ENCODE measurements at regions not wholly inside any gene's neighbourhood (a gene's known extent, or its start where the extent isn't known, plus 50 kb on each side); places are given as distances from the start of the nearest gene placed in this dataset.
A peak's percentile ranks its signal among the peaks of the same experiment; 100 is the strongest.
"Not testable (repeated sequence)": the region's sequence is repeated elsewhere in the genome, so short reads cannot be mapped to it uniquely, and the experiment has no call there.

DNA sequence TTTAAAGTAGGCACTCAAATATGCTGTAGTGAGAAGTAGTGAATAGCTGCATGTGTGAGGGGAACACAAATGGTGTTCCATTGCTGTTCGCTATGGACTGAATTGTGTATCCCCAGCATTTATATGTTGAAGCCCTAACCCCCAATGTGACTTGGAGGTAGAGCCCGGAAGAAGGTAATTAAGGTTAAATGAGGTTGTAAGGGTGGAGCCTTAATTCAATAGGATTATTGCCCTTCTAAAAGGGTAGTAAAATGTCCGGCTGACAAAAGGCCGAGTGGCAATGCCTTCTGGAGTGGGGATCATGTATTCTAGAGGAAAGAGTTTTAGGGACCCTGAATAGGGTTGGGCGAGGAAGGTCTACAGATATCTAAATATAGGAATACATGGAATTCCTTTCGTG, 168.9 kb upstream of the NUDT10 start:
- Histone ChIP-seq H3K4me1 (replicated peaks) (no peaks in the 10 kb centered on the region), H3K9me3 (no peaks in the 10 kb centered on the region), H3K27me3 (replicated peaks; ENCODE audit: insufficient read depth) (no peaks in the 10 kb centered on the region), H3K27ac (no peak overlapping the region), H3K4me3 (no peak overlapping the region), H3K36me3 (no peaks in the 10 kb centered on the region)
- WGBS = 80% methylated on average over 6 of the region's 6 CpGs
- intact Hi-C loops (cut with DNase I) = no loop called here
- DNase-seq (ENCODE audit: low spot score) = no peak
- no peak for TF ChIP-seq POLR2AphosphoS5 (IDR thresholded peaks at IDR 0.05)
- TF ChIP-seq POLR2A (IDR thresholded peaks at IDR 0.05) = no peak
- TF ChIP-seq, protein P1, sequence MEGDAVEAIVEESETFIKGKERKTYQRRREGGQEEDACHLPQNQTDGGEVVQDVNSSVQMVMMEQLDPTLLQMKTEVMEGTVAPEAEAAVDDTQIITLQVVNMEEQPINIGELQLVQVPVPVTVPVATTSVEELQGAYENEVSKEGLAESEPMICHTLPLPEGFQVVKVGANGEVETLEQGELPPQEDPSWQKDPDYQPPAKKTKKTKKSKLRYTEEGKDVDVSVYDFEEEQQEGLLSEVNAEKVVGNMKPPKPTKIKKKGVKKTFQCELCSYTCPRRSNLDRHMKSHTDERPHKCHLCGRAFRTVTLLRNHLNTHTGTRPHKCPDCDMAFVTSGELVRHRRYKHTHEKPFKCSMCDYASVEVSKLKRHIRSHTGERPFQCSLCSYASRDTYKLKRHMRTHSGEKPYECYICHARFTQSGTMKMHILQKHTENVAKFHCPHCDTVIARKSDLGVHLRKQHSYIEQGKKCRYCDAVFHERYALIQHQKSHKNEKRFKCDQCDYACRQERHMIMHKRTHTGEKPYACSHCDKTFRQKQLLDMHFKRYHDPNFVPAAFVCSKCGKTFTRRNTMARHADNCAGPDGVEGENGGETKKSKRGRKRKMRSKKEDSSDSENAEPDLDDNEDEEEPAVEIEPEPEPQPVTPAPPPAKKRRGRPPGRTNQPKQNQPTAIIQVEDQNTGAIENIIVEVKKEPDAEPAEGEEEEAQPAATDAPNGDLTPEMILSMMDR (IDR thresholded peaks at IDR 0.05) = no peak

DNA sequence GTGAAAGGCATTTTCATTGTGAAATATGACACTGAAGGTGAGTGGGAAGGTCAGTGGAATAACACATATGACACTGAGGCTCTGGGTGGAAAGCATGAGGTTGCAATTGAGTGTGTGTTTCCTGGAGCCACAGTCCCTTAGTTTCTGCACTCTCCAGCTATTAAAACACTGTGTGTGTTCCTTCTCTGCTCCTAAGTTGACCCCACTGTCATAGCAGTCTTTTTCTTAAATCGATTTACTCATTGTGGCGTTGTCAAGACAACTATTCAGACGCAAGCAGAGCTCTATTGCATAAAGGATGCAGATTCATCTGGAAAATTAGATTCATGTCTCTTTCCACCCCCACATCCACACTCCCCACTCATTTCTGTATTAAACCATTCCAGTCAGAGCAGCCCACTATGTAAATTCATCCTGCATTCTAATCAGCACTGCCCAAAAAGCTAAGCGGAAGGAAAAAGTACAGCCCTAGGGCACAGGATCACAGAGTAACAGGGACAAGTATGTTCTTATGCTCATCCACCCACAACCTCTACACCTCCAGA, 154.2 kb upstream of the NUDT10 start:
- H3K4me1 ChIP-seq (replicated peaks); intact Hi-C loops (cut with DNase I); H3K36me3 ChIP-seq; H3K27me3 ChIP-seq (replicated peaks; ENCODE audit: insufficient read depth); H3K4me3 ChIP-seq; H3K9me3 ChIP-seq; DNase-seq (ENCODE audit: low spot score); H3K27ac ChIP-seq: not testable (repeated sequence)
- WGBS = 77% methylated on average over 4 of the region's 4 CpGs

DNA sequence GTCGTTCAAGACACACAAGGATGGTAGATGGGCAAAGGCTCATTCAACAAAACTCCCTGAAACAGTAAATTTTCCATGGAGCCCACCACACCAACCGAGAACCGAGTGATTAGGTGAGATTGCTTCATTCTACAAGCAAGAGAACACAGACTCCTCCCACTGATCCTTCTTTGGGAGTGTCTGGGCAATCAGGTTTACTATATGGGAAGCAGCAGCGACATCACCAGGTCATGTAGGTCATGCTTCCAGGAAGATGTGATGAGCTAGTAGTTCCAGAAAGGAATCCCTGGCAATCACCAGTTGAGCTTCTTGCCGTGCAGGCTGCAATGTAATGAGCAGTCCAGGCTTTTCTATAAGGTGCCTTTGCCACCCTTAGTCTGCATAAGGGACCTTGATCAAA, 152.8 kb upstream of the NUDT10 start:
- no CpG with 5 or more reads among the region's 5 CpGs for whole genome bisulfite sequencing
- H3K4me1 ChIP-seq (replicated peaks); H3K4me3 ChIP-seq; H3K27me3 ChIP-seq (replicated peaks; ENCODE audit: insufficient read depth); intact Hi-C loops (cut with DNase I); H3K36me3 ChIP-seq; DNase-seq (ENCODE audit: low spot score); H3K27ac ChIP-seq; H3K9me3 ChIP-seq: not testable (repeated sequence)

DNA sequence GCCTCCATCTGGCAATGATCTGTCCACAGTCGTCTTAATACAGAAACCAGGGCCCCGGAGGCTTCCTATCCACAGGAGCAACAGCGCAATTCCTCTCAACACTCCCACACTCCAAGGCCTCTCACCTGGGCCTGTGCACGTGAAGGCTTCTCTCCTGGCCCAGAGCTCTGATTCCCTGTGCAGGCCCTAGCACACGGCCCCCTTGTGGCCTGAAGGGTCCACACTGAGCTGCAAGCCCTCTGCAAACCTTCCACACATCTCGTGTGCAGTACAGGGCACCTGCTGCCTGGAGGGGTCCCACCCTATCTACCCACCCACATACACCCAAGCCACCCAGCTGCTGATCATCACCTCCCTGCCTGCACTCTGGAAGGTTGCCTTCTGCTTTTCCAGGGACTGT, 150.1 kb upstream of the NUDT10 start:
- no peak for TF ChIP-seq POLR2A (IDR thresholded peaks at IDR 0.05)
- 48% methylated on average over 4 of the region's 6 CpGs for WGBS
- no peak for DNase-seq (ENCODE audit: low spot score)
- no peak overlapping the region for H3K27ac ChIP-seq
- H3K36me3 ChIP-seq = no peaks in the 10 kb centered on the region
- no peak overlapping the region for H3K4me3 ChIP-seq
- no peaks in the 10 kb centered on the region for H3K27me3 ChIP-seq (replicated peaks; ENCODE audit: insufficient read depth)
- no peaks in the 10 kb centered on the region for H3K9me3 ChIP-seq
- H3K4me1 ChIP-seq (replicated peaks) = no peaks in the 10 kb centered on the region
- intact Hi-C loops (cut with DNase I) = no loop called here

DNA sequence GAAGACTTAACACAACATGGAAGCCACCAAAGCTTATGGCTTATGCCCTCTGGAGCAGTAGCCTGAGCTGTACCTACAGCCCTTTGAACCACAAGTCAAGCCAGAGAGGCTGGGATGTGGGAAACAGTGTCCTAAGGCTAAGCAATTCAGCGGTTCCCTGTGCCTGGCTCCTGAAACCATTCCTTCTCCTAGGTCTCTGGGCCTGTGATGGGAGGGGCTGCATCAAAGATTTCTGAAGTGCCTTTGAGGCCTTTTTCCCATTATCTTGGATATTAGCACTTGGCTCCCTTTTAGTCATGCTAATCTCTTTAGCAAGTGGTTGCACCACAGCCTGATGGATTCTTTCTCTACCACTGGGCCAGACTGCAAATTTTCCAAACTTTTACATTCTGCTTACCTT, 140.5 kb upstream of the NUDT10 start:
- Histone ChIP-seq H3K36me3 (no peaks in the 10 kb centered on the region), H3K27me3 (replicated peaks; ENCODE audit: insufficient read depth) (no peaks in the 10 kb centered on the region), H3K27ac (no peak overlapping the region), H3K4me3 (no peak overlapping the region), H3K9me3 (no peaks in the 10 kb centered on the region), H3K4me1 (replicated peaks) (no peaks in the 10 kb centered on the region)
- intact Hi-C loops (cut with DNase I) = no loop called here
- no peak for DNase-seq (ENCODE audit: low spot score)
- WGBS = 67% methylated on average over 1 of the region's 1 CpG
- TF ChIP-seq POLR2A (IDR thresholded peaks at IDR 0.05) (no peak), POLR2AphosphoS5 (IDR thresholded peaks at IDR 0.05) (no peak)

DNA sequence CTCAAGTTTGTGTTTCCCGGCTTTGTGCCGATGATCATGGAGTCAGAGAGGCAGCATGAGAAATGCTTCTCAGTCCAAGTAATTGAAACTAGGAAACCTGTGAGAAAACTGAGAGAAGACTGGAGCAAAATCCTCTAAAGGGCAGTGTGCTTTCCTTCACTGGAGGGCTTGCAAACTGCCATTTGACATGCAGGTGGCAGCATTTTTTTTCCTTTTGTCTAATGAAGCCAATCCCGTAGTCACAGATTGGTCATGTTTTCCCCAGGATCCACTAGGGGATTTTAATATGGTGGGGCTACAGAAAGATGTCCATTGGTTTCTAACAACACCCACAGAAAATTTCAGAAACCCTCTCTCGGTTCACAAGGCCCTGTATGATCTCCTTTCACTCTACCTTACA, 117.4 kb upstream of the NUDT10 start:
- no peaks in the 10 kb centered on the region for H3K4me1 ChIP-seq (replicated peaks)
- intact Hi-C loops (cut with DNase I) = no loop called here
- no peaks in the 10 kb centered on the region for H3K27me3 ChIP-seq (replicated peaks; ENCODE audit: insufficient read depth)
- no peak overlapping the region for H3K27ac ChIP-seq
- DNase-seq (ENCODE audit: low spot score) = no peak
- TF ChIP-seq POLR2A (IDR thresholded peaks at IDR 0.05) = no peak
- no peak for TF ChIP-seq POLR2AphosphoS5 (IDR thresholded peaks at IDR 0.05)
- TF ChIP-seq, protein P1 (IDR thresholded peaks at IDR 0.05) = peak in 1 of 4 experiments; percentile 15
- no peak overlapping the region for H3K4me3 ChIP-seq
- 67% methylated on average over 4 of the region's 4 CpGs for WGBS
- no peaks in the 10 kb centered on the region for H3K9me3 ChIP-seq
- H3K36me3 ChIP-seq = no peaks in the 10 kb centered on the region

DNA sequence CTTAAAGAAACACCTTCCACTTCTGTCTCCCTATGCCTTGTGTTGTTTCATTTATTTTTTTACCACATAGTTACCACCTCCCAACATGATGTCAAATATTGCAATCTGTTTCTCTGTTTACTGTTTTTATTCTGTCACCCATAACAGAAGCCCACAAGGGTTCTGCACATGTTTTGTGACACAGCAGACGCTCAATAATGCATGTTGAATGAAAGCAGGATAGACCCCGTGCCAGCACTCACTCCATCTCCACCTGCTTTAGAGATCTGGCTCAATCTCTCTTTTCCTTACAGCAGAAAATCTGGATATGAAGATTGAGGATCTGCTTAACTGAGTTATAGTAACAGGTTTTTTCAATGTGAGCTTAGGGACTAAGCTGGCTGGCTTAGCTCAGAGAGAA, 116.8 kb upstream of the NUDT10 start:
- H3K4me1 ChIP-seq (replicated peaks) = no peaks in the 10 kb centered on the region
- no peaks in the 10 kb centered on the region for H3K36me3 ChIP-seq
- H3K4me3 ChIP-seq = no peak overlapping the region
- H3K27ac ChIP-seq = no peak overlapping the region
- no peak for DNase-seq (ENCODE audit: low spot score)
- intact Hi-C loops (cut with DNase I) = no loop called here
- 88% methylated on average over 2 of the region's 2 CpGs for WGBS
- H3K27me3 ChIP-seq (replicated peaks; ENCODE audit: insufficient read depth) = no peaks in the 10 kb centered on the region
- TF ChIP-seq POLR2AphosphoS5 (IDR thresholded peaks at IDR 0.05) (no peak), POLR2A (IDR thresholded peaks at IDR 0.05) (no peak)
- TF ChIP-seq, protein P1 (IDR thresholded peaks at IDR 0.05) = no peak
- H3K9me3 ChIP-seq = no peaks in the 10 kb centered on the region
